IMR-90 (cell line): ENCODE measurements at regions not wholly inside any gene's neighbourhood (a gene's known extent, or its start where the extent isn't known, plus 50 kb on each side); places are given as distances from the start of the nearest gene placed in this dataset.

Experiments
- ATAC-seq: fragments of 200-7000 bp; cut with Tn5 transposase; 2 replicates; pipeline ENCODE4 v1.9.1; 2020; ENCODE audit warnings: low read depth, mild to moderate bottlenecking, moderate library complexity
- BruUV-seq: library from RNA; stranded (reverse); fragments of 400-500 nt; replicated peaks from 2 replicates; lab custom pipeline; 2021; lab: Mats Ljungman, UMichigan
- CTCF ChIA-PET: fragments of 300-600 bp; formaldehyde crosslinking; extraction: SDS; loops from one replicate; lab custom pipeline; 2021; ENCODE audit warnings: antibody characterized with exemption; lab: Yijun Ruan, JAX
- POLR2A ChIA-PET: fragments of 300-600 bp; sonication (Branson Sonifier 250); formaldehyde crosslinking; loops from one replicate; lab custom pipeline; 2022; ENCODE audit warnings: antibody characterized with exemption; ENCODE audit not compliant: unreplicated experiment; lab: Charles Lee
- DNase-seq: peaks from one replicate; pipeline ENCODE4 v3.0.0; 2013
- H2AFZ ChIP-seq: replicated peaks from 2 replicates; pipeline ENCODE3; 2013; ENCODE audit warnings: low read length, mild to moderate bottlenecking; ENCODE audit not compliant: poor library complexity
- H2AK5ac ChIP-seq: 2 replicates; pipeline ENCODE4 v1.6.1; 2013; ENCODE audit warnings: low read depth, low read length, inconsistent platforms
- H2AK9ac ChIP-seq: replicated peaks from 2 replicates; pipeline ENCODE3; 2013; ENCODE audit warnings: mild to moderate bottlenecking, low read depth, low read length, moderate library complexity; ENCODE audit not compliant: poor library complexity
- H2BK120ac ChIP-seq: 2 replicates; pipeline ENCODE4 v1.6.1; 2013; ENCODE audit warnings: low read depth, low read length, inconsistent platforms
- H2BK15ac ChIP-seq: 3 replicates; pipeline ENCODE4 v1.6.1; 2013; ENCODE audit warnings: low read depth, low read length, inconsistent platforms
- H2BK20ac ChIP-seq: 2 replicates; pipeline ENCODE4 v1.6.1; 2013; ENCODE audit warnings: low read depth, mild to moderate bottlenecking, inconsistent platforms, low read length, moderate library complexity
- H2BK5ac ChIP-seq: 2 replicates; pipeline ENCODE4 v1.6.1; 2013; ENCODE audit warnings: mild to moderate bottlenecking, low read depth, low read length, inconsistent platforms; ENCODE audit not compliant: poor library complexity, severe bottlenecking
- H3K14ac ChIP-seq: replicated peaks from 2 replicates; pipeline ENCODE4 v1.6.1; 2013; ENCODE audit warnings: low read depth, low read length, inconsistent platforms
- H3K18ac ChIP-seq: 2 replicates; pipeline ENCODE4 v1.6.1; 2013; ENCODE audit warnings: low read depth, low read length, control low read depth
- H3K23ac ChIP-seq: 2 replicates; pipeline ENCODE4 v1.6.1; 2013; ENCODE audit warnings: low read depth, low read length, inconsistent platforms
- H3K27ac ChIP-seq: 2 replicates; pipeline ENCODE4 v1.5.1; 2013; ENCODE audit warnings: mild to moderate bottlenecking, control low read depth, low read length; ENCODE audit not compliant: insufficient read depth
- H3K27me3 ChIP-seq: 2 replicates; pipeline ENCODE4 v1.6.1; 2013; ENCODE audit warnings: low read length; ENCODE audit not compliant: control insufficient read depth, insufficient read depth
- H3K36me3 ChIP-seq: 2 replicates; pipeline ENCODE4 v1.6.1; 2013; ENCODE audit warnings: low read length, mixed read lengths; ENCODE audit not compliant: control insufficient read depth, insufficient read depth
- H3K4ac ChIP-seq: 2 replicates; pipeline ENCODE4 v1.6.1; 2013; ENCODE audit warnings: low read depth, low read length, inconsistent platforms
- H3K4me1 ChIP-seq: 2 replicates; pipeline ENCODE4 v1.6.1; 2013; ENCODE audit warnings: low read length, mixed read lengths; ENCODE audit not compliant: control insufficient read depth, insufficient read depth
- H3K4me2 ChIP-seq: 2 replicates; pipeline ENCODE4 v1.6.1; 2013; ENCODE audit warnings: low read depth, mild to moderate bottlenecking, control low read depth, low read length, moderate library complexity
- H3K4me3 ChIP-seq: 2 replicates; pipeline ENCODE4 v1.5.1; 2013; ENCODE audit warnings: low read depth, mild to moderate bottlenecking, control low read depth, low read length, moderate library complexity; ENCODE audit not compliant: insufficient read depth
- H3K56ac ChIP-seq: 2 replicates; pipeline ENCODE4 v1.6.1; 2013; ENCODE audit warnings: low read length, inconsistent platforms; ENCODE audit not compliant: insufficient read depth; ENCODE audit errors: extremely low read depth
- H3K79me1 ChIP-seq, 2 experiments: 2 replicates each; pipeline ENCODE4 v1.6.1; 2013; ENCODE audit warnings: low read length in 2 of 2, inconsistent platforms in 1 of 2, low read depth in 1 of 2
- H3K9ac ChIP-seq: 2 replicates; pipeline ENCODE4 v1.6.1; 2013; ENCODE audit warnings: low read depth, low read length, control low read depth
- H3K9me1 ChIP-seq: 2 replicates; pipeline ENCODE4 v1.6.1; 2013; ENCODE audit warnings: low read length, inconsistent platforms; ENCODE audit not compliant: insufficient read depth
- H3K9me3 ChIP-seq: 2 replicates; pipeline ENCODE4 v1.6.1; 2013; ENCODE audit warnings: low read length; ENCODE audit not compliant: control insufficient read depth, insufficient read depth
- H4K20me1 ChIP-seq: 2 replicates; pipeline ENCODE4 v1.6.1; 2013; ENCODE audit warnings: low read length, inconsistent platforms; ENCODE audit not compliant: insufficient read depth
- H4K5ac ChIP-seq: 2 replicates; pipeline ENCODE4 v1.6.1; 2013; ENCODE audit warnings: mild to moderate bottlenecking, low read depth, low read length, control low read depth
- H4K8ac ChIP-seq, 2 experiments: 2 replicates each; pipeline ENCODE4 v1.6.1; 2013; ENCODE audit warnings: low read depth in 2 of 2, low read length in 2 of 2, control low read depth in 1 of 2, inconsistent platforms in 1 of 2
- H4K91ac ChIP-seq: 2 replicates; pipeline ENCODE4 v1.6.1; 2013; ENCODE audit warnings: low read depth, low read length, inconsistent platforms; ENCODE audit not compliant: insufficient read depth
- FOS ChIP-seq: fragments of 150-350 bp; IDR thresholded peaks from 2 replicates; pipeline ENCODE4 v1.6.1; 2016; ENCODE audit warnings: low read depth, low read length
- SMC3 ChIP-seq: fragments of 150-350 bp; IDR thresholded peaks from 2 replicates; pipeline ENCODE4 v1.6.1; 2016; ENCODE audit warnings: low read depth, mild to moderate bottlenecking, antibody characterized with exemption, low read length, moderate library complexity
- WGBS, 2 experiments: methylation state at CpG; one replicate each; pipeline versions ENCODE4 v1.1.5 to v1.1.7; 2013; ENCODE audit warnings: missing lambda C conversion rate in 2 of 2; ENCODE audit not compliant: insufficient read length in 1 of 2; ENCODE audit errors: extremely low coverage in 2 of 2; 5-methylcytosine and 5-hydroxymethylcytosine counted together
- dilution Hi-C: fragments of 300-500 bp; cut with HindIII; formaldehyde crosslinking; loops from one replicate; pipeline ENCODE4 v1.14.3; 2018; ENCODE audit warnings: low sequenced_read_pairs; ENCODE audit not compliant: unreplicated experiment
- in situ Hi-C: fragments of 300-500 bp; cut with MboI; formaldehyde crosslinking; loops from 3 replicates; pipeline ENCODE4 v1.14.3; 2019; ENCODE audit warnings: low sequenced_read_pairs, inconsistent platforms, mixed read lengths
- intact Hi-C: fragments of 100-400 bp; cut with micrococcal nuclease; formaldehyde crosslinking; loops from 2 replicates; pipeline ENCODE4 v1.10.0; 2022

- Histone ChIP-seq H3K27ac (no peak overlapping the region), H3K4me1 (no peaks in the 10 kb centered on the region), H2BK120ac (no peak overlapping the region), H2BK20ac (no peak overlapping the region), H3K27me3 (no peaks in the 10 kb centered on the region), H4K20me1 (no peaks in the 10 kb centered on the region), H2BK15ac (no peak overlapping the region), H3K4me3 (no peak overlapping the region), H3K18ac (no peak overlapping the region), H3K4ac (no peak overlapping the region), H4K91ac (no peak overlapping the region), H3K79me1 (no peaks in the 10 kb centered on the region), H4K5ac (no peak overlapping the region), H3K9me1 (no peaks in the 10 kb centered on the region), H3K23ac (no peak overlapping the region), H3K4me2 (no peak overlapping the region), H3K9me3 (no peaks in the 10 kb centered on the region), H2AFZ (no peak overlapping the region), H4K8ac (no peak overlapping the region), H3K56ac (no peak overlapping the region), H2AK5ac (no peak overlapping the region), H2AK9ac (no peak overlapping the region), H3K36me3 (no peaks in the 10 kb centered on the region), H3K9ac (no peak overlapping the region), H2BK5ac (no peak overlapping the region), H3K14ac (no peak overlapping the region)
- WGBS, 2 experiments: no CpG with 5 or more reads among the region's 1 CpG
- ChIA-PET CTCF (no interaction called here), POLR2A (no interaction called here)
- BruUV-seq: no TSS peak
- intact Hi-C loops: no loop called here
- in situ Hi-C loops: no loop called here
- no peak for DNase-seq
- TF ChIP-seq FOS (no peak), SMC3 (no peak)
- ATAC-seq: no peak
- dilution Hi-C loops: no loop called here
These were observed 386.4 kb downstream of the ETV1 start for GRCh38 chr7:13603016-13603415.
